C4-2B (cell line): ENCODE measurements at regions not wholly inside any gene's neighbourhood (a gene's known extent, or its start where the extent isn't known, plus 50 kb on each side); places are given as distances from the start of the nearest gene placed in this dataset.

Experiments
- ZFX ChIP-seq: fragments of 450-650 bp; IDR thresholded peaks from 2 replicates; pipeline ENCODE4 v1.6.1; 2017
- TF ChIP-seq, protein P1 (sequence below): fragments of 450-650 bp; conservative IDR thresholded peaks from 2 replicates; pipeline ENCODE4 v1.5.1; 2017; ENCODE audit warnings: mild to moderate bottlenecking

DNA sequence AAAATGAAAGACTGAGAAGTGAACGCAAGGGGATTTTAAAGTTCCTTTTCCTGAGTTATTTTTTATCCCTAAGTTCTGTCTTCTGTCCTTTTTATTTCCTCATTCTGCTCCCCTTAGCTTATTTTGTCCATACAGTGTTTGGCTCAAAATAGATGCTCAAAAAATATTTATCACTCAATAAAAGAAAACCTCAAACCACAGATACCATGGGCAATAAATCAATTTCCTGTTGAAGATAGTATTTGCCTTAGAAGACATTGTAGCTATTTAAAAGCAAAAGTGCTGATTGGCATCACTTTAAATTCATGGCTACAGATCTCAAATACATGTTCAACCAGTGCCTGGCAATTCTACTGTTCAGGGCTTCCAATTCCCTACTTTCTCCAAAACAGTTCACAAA, 316.5 kb upstream of the ADAMTS9 start:
- TF ChIP-seq, protein P1, sequence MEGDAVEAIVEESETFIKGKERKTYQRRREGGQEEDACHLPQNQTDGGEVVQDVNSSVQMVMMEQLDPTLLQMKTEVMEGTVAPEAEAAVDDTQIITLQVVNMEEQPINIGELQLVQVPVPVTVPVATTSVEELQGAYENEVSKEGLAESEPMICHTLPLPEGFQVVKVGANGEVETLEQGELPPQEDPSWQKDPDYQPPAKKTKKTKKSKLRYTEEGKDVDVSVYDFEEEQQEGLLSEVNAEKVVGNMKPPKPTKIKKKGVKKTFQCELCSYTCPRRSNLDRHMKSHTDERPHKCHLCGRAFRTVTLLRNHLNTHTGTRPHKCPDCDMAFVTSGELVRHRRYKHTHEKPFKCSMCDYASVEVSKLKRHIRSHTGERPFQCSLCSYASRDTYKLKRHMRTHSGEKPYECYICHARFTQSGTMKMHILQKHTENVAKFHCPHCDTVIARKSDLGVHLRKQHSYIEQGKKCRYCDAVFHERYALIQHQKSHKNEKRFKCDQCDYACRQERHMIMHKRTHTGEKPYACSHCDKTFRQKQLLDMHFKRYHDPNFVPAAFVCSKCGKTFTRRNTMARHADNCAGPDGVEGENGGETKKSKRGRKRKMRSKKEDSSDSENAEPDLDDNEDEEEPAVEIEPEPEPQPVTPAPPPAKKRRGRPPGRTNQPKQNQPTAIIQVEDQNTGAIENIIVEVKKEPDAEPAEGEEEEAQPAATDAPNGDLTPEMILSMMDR, result no peak
- TF ChIP-seq ZFX, result no peak
